ENCODE measurements at regions not wholly inside any gene's neighbourhood (a gene's known extent, or its start where the extent isn't known, plus 50 kb on each side); places are given as distances from the start of the nearest gene placed in this dataset.

DNA sequence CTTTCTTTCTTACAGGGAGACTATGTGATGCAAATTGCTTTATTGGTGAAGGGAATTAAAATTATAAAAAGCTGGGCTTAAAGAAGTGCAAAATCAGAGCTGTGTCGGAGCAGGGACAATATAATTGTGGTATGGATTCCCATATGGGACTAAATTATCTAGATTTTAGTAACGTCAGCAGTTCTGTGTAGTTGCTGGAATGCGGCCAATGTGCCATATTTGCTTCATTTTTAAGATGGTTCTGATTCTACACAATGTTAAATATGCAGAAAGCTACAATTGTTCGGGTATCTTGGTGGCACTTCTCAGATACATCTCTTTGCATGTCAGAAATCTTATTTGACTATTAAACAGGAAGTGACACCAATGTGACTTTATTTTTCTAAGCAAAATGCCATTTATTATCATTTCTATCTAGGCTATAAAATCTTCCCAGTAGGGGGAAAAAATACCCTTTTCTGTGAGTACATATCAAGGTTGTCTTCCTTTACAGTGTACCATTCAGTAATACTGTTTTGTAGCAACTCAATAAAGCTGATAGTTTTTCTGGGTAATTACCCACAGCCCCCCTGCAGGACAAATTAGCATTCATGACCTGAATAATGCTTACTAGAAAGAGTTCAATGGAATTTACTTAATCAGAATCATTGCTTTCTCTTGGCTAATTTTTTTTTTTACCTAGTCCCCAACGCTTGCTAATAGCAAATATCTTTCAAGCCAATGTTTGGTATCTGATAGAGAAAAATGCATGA lies 288.3 kb upstream of the ADGRL2 start:
- TF ChIP-seq POLR2A (IDR thresholded peaks at IDR 0.05), result no peak
- TF ChIP-seq, protein P1, sequence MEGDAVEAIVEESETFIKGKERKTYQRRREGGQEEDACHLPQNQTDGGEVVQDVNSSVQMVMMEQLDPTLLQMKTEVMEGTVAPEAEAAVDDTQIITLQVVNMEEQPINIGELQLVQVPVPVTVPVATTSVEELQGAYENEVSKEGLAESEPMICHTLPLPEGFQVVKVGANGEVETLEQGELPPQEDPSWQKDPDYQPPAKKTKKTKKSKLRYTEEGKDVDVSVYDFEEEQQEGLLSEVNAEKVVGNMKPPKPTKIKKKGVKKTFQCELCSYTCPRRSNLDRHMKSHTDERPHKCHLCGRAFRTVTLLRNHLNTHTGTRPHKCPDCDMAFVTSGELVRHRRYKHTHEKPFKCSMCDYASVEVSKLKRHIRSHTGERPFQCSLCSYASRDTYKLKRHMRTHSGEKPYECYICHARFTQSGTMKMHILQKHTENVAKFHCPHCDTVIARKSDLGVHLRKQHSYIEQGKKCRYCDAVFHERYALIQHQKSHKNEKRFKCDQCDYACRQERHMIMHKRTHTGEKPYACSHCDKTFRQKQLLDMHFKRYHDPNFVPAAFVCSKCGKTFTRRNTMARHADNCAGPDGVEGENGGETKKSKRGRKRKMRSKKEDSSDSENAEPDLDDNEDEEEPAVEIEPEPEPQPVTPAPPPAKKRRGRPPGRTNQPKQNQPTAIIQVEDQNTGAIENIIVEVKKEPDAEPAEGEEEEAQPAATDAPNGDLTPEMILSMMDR (IDR thresholded peaks at IDR 0.05), result no peak
